ENCODE measurements at regions not wholly inside any gene's neighbourhood (a gene's known extent, or its start where the extent isn't known, plus 50 kb on each side); places are given as distances from the start of the nearest gene placed in this dataset.
"Not testable (repeated sequence)": the region's sequence is repeated elsewhere in the genome, so short reads cannot be mapped to it uniquely, and the experiment has no call there.

- no peak for DNase-seq (ENCODE audit: low read depth in 2 of 2)
These were observed 88.3 kb upstream of the MYLIP start for GRCh38 chr6:16040628-16040974.

- DNase-seq (ENCODE audit: low read depth in 2 of 2), result not testable (repeated sequence)
These were observed 88.8 kb upstream of the MYLIP start for GRCh38 chr6:16039892-16040627.

GRCh38 chr6:16038938-16039337 lies 89.9 kb upstream of the MYLIP start:
- no peak for DNase-seq (ENCODE audit: low read depth in 2 of 2)

- no peak for DNase-seq (ENCODE audit: low read depth in 2 of 2)
These were observed 93.3 kb upstream of the MYLIP start for GRCh38 chr6:16035488-16036080.

- no peak for DNase-seq (ENCODE audit: low read depth in 2 of 2)
These were observed 95.7 kb upstream of the MYLIP start for GRCh38 chr6:16033214-16033613.

GRCh38 chr6:16031278-16031981 lies 97.5 kb upstream of the MYLIP start:
- no peak for DNase-seq (ENCODE audit: low read depth in 2 of 2)

GRCh38 chr6:16028966-16029365 lies 99.9 kb upstream of the MYLIP start:
- DNase-seq (ENCODE audit: low read depth in 2 of 2), result no peak

GRCh38 chr6:16020259-16020658 lies 108.6 kb upstream of the MYLIP start:
- DNase-seq (ENCODE audit: low read depth in 2 of 2), result no peak

GRCh38 chr6:16019462-16019861 lies 109.4 kb upstream of the MYLIP start:
- DNase-seq (ENCODE audit: low read depth in 2 of 2), result no peak

- DNase-seq (ENCODE audit: low read depth in 2 of 2), result no peak
These were observed 110.3 kb upstream of the MYLIP start for GRCh38 chr6:16018626-16019025.

- not testable (repeated sequence) for DNase-seq (ENCODE audit: low read depth in 2 of 2)
These were observed 114.6 kb upstream of the MYLIP start for GRCh38 chr6:16014325-16014724.

GRCh38 chr6:16007146-16007545 lies 121.7 kb upstream of the MYLIP start:
- no peak for DNase-seq (ENCODE audit: low read depth in 2 of 2)

- DNase-seq (ENCODE audit: low read depth in 2 of 2), result no peak
These were observed 122.2 kb upstream of the MYLIP start for GRCh38 chr6:16006681-16007080.

- no peak for DNase-seq (ENCODE audit: low read depth in 2 of 2)
These were observed 123.8 kb upstream of the MYLIP start for GRCh38 chr6:16004934-16005679.

- DNase-seq (ENCODE audit: low read depth in 2 of 2), result no peak
These were observed 125.7 kb upstream of the MYLIP start for GRCh38 chr6:16003197-16003491.

- no peak for DNase-seq (ENCODE audit: low read depth in 2 of 2)
These were observed 126.3 kb upstream of the MYLIP start for GRCh38 chr6:16002332-16003196.

- no peak for DNase-seq (ENCODE audit: low read depth in 2 of 2)
These were observed 127.7 kb upstream of the MYLIP start for GRCh38 chr6:16001158-16001557.

GRCh38 chr6:15999201-15999600 lies 129.7 kb upstream of the MYLIP start:
- DNase-seq (ENCODE audit: low read depth in 2 of 2), result no peak

GRCh38 chr6:15997586-15998388 lies 131.1 kb upstream of the MYLIP start:
- no peak for DNase-seq (ENCODE audit: low read depth in 2 of 2)

GRCh38 chr6:15996030-15996429 lies 132.9 kb upstream of the MYLIP start:
- peak; percentile 6 to 80 for DNase-seq (ENCODE audit: low read depth in 2 of 2)

- DNase-seq (ENCODE audit: low read depth in 2 of 2), result no peak
These were observed 133.4 kb upstream of the MYLIP start for GRCh38 chr6:15995493-15995892.
